ENCODE measurements at regions not wholly inside any gene's neighbourhood (a gene's known extent, or its start where the extent isn't known, plus 50 kb on each side); places are given as distances from the start of the nearest gene placed in this dataset.

DNA sequence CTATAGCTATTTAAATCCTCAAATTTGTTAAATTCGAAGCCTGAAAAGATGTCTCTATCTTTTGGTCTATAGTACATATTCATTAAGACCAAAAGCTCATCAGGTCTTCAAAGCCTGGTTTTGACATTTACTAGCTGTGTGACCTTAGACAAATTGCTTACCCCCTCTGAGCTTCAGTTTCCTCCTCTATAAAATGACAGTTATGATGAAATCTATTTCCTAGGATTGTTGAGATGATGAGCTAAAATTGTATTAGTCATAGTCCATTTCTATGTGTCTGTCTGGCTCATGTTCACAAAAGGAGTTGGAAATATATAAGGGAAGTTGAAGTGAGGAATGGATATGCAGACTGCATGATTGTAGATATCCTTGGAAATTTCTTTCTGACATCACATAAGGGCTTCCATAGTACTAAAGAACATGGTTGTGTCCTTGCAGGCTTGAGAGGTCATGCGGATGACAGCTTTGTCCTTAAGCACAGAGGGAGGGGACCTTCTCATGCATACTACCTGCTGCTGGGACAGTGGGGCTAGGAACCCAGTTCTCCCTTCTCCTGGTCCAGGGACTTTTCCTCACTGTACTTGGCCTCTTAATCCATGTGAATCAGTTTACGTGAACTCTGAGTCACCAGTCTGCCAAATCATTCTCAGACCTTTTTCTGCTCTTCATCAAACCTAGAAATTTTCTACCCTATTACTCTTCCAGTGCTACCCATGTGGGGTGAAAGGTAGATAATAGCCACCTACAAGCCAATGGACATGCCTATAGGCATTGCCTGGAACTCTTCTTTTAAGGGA, 487.5 kb upstream of the SALL1 start:
- H3K27me3 ChIP-seq (ENCODE audit: insufficient read depth, low read length) = no peaks in the 10 kb centered on the region
- no peak overlapping the region for H3K4me2 ChIP-seq (ENCODE audit: insufficient read depth, low read length)
- H3K79me2 ChIP-seq (ENCODE audit: insufficient read depth, low read length) = no peaks in the 10 kb centered on the region
- TF ChIP-seq, protein P1, sequence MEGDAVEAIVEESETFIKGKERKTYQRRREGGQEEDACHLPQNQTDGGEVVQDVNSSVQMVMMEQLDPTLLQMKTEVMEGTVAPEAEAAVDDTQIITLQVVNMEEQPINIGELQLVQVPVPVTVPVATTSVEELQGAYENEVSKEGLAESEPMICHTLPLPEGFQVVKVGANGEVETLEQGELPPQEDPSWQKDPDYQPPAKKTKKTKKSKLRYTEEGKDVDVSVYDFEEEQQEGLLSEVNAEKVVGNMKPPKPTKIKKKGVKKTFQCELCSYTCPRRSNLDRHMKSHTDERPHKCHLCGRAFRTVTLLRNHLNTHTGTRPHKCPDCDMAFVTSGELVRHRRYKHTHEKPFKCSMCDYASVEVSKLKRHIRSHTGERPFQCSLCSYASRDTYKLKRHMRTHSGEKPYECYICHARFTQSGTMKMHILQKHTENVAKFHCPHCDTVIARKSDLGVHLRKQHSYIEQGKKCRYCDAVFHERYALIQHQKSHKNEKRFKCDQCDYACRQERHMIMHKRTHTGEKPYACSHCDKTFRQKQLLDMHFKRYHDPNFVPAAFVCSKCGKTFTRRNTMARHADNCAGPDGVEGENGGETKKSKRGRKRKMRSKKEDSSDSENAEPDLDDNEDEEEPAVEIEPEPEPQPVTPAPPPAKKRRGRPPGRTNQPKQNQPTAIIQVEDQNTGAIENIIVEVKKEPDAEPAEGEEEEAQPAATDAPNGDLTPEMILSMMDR (IDR thresholded peaks at IDR 0.05; ENCODE audit: extremely low read depth, low read depth, low read length) = no peak
- H2AFZ ChIP-seq (ENCODE audit: low read length) = no peak overlapping the region
- H3K36me3 ChIP-seq (ENCODE audit: insufficient read depth, low read length) = no peaks in the 10 kb centered on the region
- no peak for DNase-seq (ENCODE audit: insufficient read length, low spot score, missing footprints)
- H3K27ac ChIP-seq (ENCODE audit: low read depth, low read length) = no peak overlapping the region
- H3K9me3 ChIP-seq (ENCODE audit: low read depth, low read length) = no peaks in the 10 kb centered on the region
- no peak overlapping the region for H3K4me3 ChIP-seq (ENCODE audit: insufficient read depth, low read length)
- no peaks in the 10 kb centered on the region for H4K20me1 ChIP-seq (ENCODE audit: insufficient read depth, low read length)
- H3K4me1 ChIP-seq (ENCODE audit: insufficient read depth, low read length) = no peaks in the 10 kb centered on the region

DNA sequence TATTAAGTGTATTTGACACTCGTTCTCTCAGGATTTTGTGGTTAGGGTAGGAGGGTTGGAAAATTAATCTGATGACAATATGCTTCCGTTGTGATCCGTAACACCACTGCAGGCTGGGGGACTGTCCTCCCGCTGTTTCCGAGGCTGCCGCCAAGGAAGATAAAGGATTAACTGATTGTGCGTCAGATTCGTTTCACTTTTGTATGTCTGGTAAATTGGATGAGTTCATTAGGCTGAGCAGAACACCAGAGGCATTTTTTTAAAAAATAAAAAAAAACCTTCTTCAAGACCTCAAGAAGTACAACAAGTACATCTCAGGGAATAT, 486.7 kb upstream of the SALL1 start:
- Histone ChIP-seq H3K4me3 (ENCODE audit: insufficient read depth, low read length) (no peak overlapping the region), H3K4me2 (ENCODE audit: insufficient read depth, low read length) (no peak overlapping the region), H3K27me3 (ENCODE audit: insufficient read depth, low read length) (no peaks in the 10 kb centered on the region), H3K9me3 (ENCODE audit: low read depth, low read length) (no peaks in the 10 kb centered on the region), H3K79me2 (ENCODE audit: insufficient read depth, low read length) (no peaks in the 10 kb centered on the region), H2AFZ (ENCODE audit: low read length) (no peak overlapping the region), H4K20me1 (ENCODE audit: insufficient read depth, low read length) (no peaks in the 10 kb centered on the region), H3K36me3 (ENCODE audit: insufficient read depth, low read length) (no peaks in the 10 kb centered on the region), H3K27ac (ENCODE audit: low read depth, low read length) (no peak overlapping the region), H3K4me1 (ENCODE audit: insufficient read depth, low read length) (no peaks in the 10 kb centered on the region)
- TF ChIP-seq, protein P1 (IDR thresholded peaks at IDR 0.05; ENCODE audit: extremely low read depth, low read depth, low read length) = no peak
- DNase-seq (ENCODE audit: insufficient read length, low spot score, missing footprints) = no peak

DNA sequence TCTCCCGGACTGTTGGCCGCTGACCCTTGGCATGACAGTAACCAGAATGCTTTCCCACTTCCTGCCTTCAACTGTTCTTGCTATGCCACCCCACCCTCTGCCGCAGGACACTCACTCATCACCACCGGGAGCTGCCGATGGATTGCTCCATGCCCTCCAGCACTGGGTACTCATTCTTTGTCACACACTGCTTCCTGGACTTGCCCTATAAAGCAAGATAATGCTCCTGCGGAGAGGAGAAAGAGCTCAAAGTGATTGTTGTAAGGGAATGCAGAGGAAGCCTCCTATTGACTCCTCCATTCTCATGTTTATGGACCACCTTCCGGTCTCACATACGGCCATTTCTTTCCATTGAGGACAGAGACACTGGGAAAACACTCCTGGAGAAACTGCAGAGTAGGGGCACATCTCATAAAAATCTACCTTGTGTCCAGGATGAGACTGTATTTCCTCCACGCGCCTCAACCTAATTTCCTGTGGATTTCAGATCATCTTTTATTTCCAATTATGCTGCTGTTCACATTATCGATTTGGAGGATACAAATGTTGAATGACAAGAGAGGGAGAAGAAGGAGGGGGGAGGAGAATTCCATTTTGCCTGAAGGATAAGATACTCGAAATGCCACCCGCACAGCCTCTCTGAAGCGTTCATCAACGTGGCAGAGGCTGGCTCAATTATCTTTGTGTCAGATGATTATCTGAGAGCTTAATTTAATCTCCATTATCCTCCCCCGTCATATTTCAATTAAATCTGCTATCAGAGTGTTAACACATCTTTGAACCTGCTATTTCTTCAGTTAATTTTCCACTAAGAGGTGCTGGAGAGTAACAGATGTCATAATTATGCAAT, 486.1 kb upstream of the SALL1 start:
- Histone ChIP-seq H3K79me2 (ENCODE audit: insufficient read depth, low read length) (no peaks in the 10 kb centered on the region), H2AFZ (ENCODE audit: low read length) (no peak overlapping the region), H3K4me2 (ENCODE audit: insufficient read depth, low read length) (no peak overlapping the region), H4K20me1 (ENCODE audit: insufficient read depth, low read length) (no peaks in the 10 kb centered on the region), H3K4me3 (ENCODE audit: insufficient read depth, low read length) (no peak overlapping the region), H3K9me3 (ENCODE audit: low read depth, low read length) (no peaks in the 10 kb centered on the region), H3K27ac (ENCODE audit: low read depth, low read length) (no peak overlapping the region), H3K4me1 (ENCODE audit: insufficient read depth, low read length) (no peaks in the 10 kb centered on the region), H3K27me3 (ENCODE audit: insufficient read depth, low read length) (no peaks in the 10 kb centered on the region), H3K36me3 (ENCODE audit: insufficient read depth, low read length) (no peaks in the 10 kb centered on the region)
- TF ChIP-seq, protein P1 (IDR thresholded peaks at IDR 0.05; ENCODE audit: extremely low read depth, low read depth, low read length) = no peak
- DNase-seq (ENCODE audit: insufficient read length, low spot score, missing footprints) = no peak

DNA sequence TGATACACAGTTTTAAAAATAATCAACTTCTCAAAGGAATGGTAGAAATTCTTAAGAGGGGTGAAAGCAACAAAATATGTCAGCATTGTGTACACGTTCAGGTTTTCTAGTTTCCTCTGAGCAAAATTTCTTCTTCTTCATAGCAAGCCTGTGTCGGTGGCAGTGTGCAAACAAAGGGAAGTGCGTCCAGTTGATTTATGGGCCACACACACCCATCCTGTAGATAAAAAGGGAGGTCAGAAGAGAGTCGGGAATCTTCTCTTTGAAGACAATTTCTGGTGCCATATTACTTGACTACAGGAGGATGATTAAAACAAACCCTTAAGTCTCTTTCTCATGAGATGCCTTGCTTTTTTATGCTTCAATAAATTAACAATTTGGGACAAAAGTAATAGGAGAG, 484.1 kb upstream of the SALL1 start:
- H3K4me3 ChIP-seq (ENCODE audit: insufficient read depth, low read length) = no peak overlapping the region
- H4K20me1 ChIP-seq (ENCODE audit: insufficient read depth, low read length) = no peaks in the 10 kb centered on the region
- TF ChIP-seq, protein P1 (IDR thresholded peaks at IDR 0.05; ENCODE audit: extremely low read depth, low read depth, low read length) = no peak
- H3K27me3 ChIP-seq (ENCODE audit: insufficient read depth, low read length) = no peaks in the 10 kb centered on the region
- H3K9me3 ChIP-seq (ENCODE audit: low read depth, low read length) = no peaks in the 10 kb centered on the region
- H2AFZ ChIP-seq (ENCODE audit: low read length) = no peak overlapping the region
- H3K36me3 ChIP-seq (ENCODE audit: insufficient read depth, low read length) = no peaks in the 10 kb centered on the region
- no peak for DNase-seq (ENCODE audit: insufficient read length, low spot score, missing footprints)
- no peaks in the 10 kb centered on the region for H3K4me1 ChIP-seq (ENCODE audit: insufficient read depth, low read length)
- no peak overlapping the region for H3K4me2 ChIP-seq (ENCODE audit: insufficient read depth, low read length)
- H3K27ac ChIP-seq (ENCODE audit: low read depth, low read length) = no peak overlapping the region
- H3K79me2 ChIP-seq (ENCODE audit: insufficient read depth, low read length) = no peaks in the 10 kb centered on the region
